ENCODE measurements at regions not wholly inside any gene's neighbourhood (a gene's known extent, or its start where the extent isn't known, plus 50 kb on each side); places are given as distances from the start of the nearest gene placed in this dataset.

- no peaks in the 10 kb centered on the region for H3K79me2 ChIP-seq (ENCODE audit: insufficient read depth, low read length)
- Mint-ChIP-seq H3K27ac (ENCODE audit: unreplicated experiment) (no peak overlapping the region), H3K4me1 (ENCODE audit: low read depth, unreplicated experiment) (peaks cover 5% of the 10 kb centered on the region), H3K4me3 (ENCODE audit: unreplicated experiment) (no peak overlapping the region), H3K9me3 (ENCODE audit: unreplicated experiment) (peaks cover 7% of the 10 kb centered on the region), H3K36me3 (ENCODE audit: low read depth, unreplicated experiment) (no peaks in the 10 kb centered on the region), H3K27me3 (ENCODE audit: low read depth, unreplicated experiment) (no peaks in the 10 kb centered on the region)
- no peak overlapping the region for H3K9ac ChIP-seq (ENCODE audit: low read length)
- H3K4me1 ChIP-seq (ENCODE audit: insufficient read depth, low read length): no peaks in the 10 kb centered on the region
- H3K36me3 ChIP-seq (ENCODE audit: insufficient read depth, low read length): no peaks in the 10 kb centered on the region
- no peaks in the 10 kb centered on the region for H3K27me3 ChIP-seq (ENCODE audit: insufficient read depth, low read length)
- H4K20me1 ChIP-seq (ENCODE audit: insufficient read depth, low read length): no peaks in the 10 kb centered on the region
- H3K27ac ChIP-seq (ENCODE audit: low read depth, low read length): no peak overlapping the region
- TF ChIP-seq EZH2 (IDR thresholded peaks at IDR 0.05; ENCODE audit: insufficient read depth, low read length): no peak
- TF ChIP-seq, protein P1, sequence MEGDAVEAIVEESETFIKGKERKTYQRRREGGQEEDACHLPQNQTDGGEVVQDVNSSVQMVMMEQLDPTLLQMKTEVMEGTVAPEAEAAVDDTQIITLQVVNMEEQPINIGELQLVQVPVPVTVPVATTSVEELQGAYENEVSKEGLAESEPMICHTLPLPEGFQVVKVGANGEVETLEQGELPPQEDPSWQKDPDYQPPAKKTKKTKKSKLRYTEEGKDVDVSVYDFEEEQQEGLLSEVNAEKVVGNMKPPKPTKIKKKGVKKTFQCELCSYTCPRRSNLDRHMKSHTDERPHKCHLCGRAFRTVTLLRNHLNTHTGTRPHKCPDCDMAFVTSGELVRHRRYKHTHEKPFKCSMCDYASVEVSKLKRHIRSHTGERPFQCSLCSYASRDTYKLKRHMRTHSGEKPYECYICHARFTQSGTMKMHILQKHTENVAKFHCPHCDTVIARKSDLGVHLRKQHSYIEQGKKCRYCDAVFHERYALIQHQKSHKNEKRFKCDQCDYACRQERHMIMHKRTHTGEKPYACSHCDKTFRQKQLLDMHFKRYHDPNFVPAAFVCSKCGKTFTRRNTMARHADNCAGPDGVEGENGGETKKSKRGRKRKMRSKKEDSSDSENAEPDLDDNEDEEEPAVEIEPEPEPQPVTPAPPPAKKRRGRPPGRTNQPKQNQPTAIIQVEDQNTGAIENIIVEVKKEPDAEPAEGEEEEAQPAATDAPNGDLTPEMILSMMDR (IDR thresholded peaks at IDR 0.05; ENCODE audit: insufficient read depth, low read depth, low read length): no peak
- H3K4me3 ChIP-seq (ENCODE audit: insufficient read depth, low read depth, low read length): no peak overlapping the region
- FAIRE-seq (no peak), DNase-seq (ENCODE audit: low read depth) (peak; percentile 75)
- no peaks in the 10 kb centered on the region for H3K9me3 ChIP-seq (ENCODE audit: insufficient read depth, low read depth, low read length)
- no peak overlapping the region for H3K4me2 ChIP-seq (ENCODE audit: low read length)
- H2AFZ ChIP-seq (ENCODE audit: low read depth, low read length): no peak overlapping the region
These were observed 59.3 kb upstream of the CD180 start for GRCh38 chr5:67255881-67256280.

DNA sequence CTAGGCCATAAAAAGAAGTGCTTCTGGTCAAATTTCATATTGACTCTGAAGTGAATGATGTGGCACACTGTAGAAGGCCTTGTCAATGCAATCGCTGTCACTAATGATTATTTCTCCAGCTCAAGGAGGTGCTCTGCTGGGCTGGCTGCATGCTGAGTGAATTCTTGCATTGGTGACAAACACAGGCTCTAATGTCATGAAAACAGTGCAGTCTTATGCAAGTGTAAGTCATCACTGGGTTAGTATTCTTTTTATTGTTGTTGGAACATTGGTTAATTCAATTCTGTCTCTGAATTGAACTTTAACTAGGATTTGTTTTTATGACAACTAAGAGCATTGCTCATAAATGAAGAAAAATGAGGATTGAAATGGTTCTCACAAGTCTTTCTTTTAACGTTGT lies 57.3 kb upstream of the CD180 start:
- FAIRE-seq (no peak), DNase-seq (ENCODE audit: low read depth) (no peak)
- H3K27me3 Mint-ChIP-seq (ENCODE audit: low read depth, unreplicated experiment): no peaks in the 10 kb centered on the region
- Histone ChIP-seq H3K9ac (ENCODE audit: low read length) (no peak overlapping the region), H3K36me3 (ENCODE audit: insufficient read depth, low read length) (no peaks in the 10 kb centered on the region), H3K4me2 (ENCODE audit: low read length) (no peak overlapping the region), H3K4me3 (ENCODE audit: insufficient read depth, low read depth, low read length) (no peak overlapping the region), H3K9me3 (ENCODE audit: insufficient read depth, low read depth, low read length) (no peaks in the 10 kb centered on the region), H3K79me2 (ENCODE audit: insufficient read depth, low read length) (no peaks in the 10 kb centered on the region), H2AFZ (ENCODE audit: low read depth, low read length) (no peak overlapping the region), H4K20me1 (ENCODE audit: insufficient read depth, low read length) (no peaks in the 10 kb centered on the region), H3K27ac (ENCODE audit: low read depth, low read length) (no peak overlapping the region), H3K4me1 (ENCODE audit: insufficient read depth, low read length) (no peaks in the 10 kb centered on the region), H3K27me3 (ENCODE audit: insufficient read depth, low read length) (no peaks in the 10 kb centered on the region)
- H3K36me3 Mint-ChIP-seq (ENCODE audit: low read depth, unreplicated experiment): no peaks in the 10 kb centered on the region
- no peak overlapping the region for H3K27ac Mint-ChIP-seq (ENCODE audit: unreplicated experiment)
- H3K4me3 Mint-ChIP-seq (ENCODE audit: unreplicated experiment): no peak overlapping the region
- H3K4me1 Mint-ChIP-seq (ENCODE audit: low read depth, unreplicated experiment): peaks cover 5% of the 10 kb centered on the region
- H3K9me3 Mint-ChIP-seq (ENCODE audit: unreplicated experiment): peaks cover 7% of the 10 kb centered on the region
- TF ChIP-seq, protein P1 (IDR thresholded peaks at IDR 0.05; ENCODE audit: insufficient read depth, low read depth, low read length): no peak
- TF ChIP-seq EZH2 (IDR thresholded peaks at IDR 0.05; ENCODE audit: insufficient read depth, low read length): no peak

DNA sequence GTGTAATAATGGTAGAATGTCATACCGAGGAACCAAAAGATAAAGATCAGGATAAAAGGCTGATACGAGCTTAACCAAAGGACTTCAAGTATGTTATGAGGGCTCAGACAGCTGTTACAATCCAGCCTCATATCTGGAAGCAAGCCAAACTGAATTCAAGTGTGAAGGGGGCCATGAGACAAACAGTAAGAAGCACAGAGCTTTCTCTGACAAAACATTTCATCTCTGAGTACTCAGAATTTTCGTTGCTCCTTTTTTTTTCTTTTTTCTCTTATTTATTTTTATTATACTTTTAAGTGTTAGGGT lies 52.9 kb upstream of the CD180 start:
- Histone ChIP-seq H3K4me2 (ENCODE audit: low read length) (no peak overlapping the region), H2AFZ (ENCODE audit: low read depth, low read length) (no peak overlapping the region), H3K4me3 (ENCODE audit: insufficient read depth, low read depth, low read length) (no peak overlapping the region), H3K9ac (ENCODE audit: low read length) (no peak overlapping the region), H3K27ac (ENCODE audit: low read depth, low read length) (no peak overlapping the region), H3K4me1 (ENCODE audit: insufficient read depth, low read length) (no peaks in the 10 kb centered on the region), H3K79me2 (ENCODE audit: insufficient read depth, low read length) (no peaks in the 10 kb centered on the region), H3K27me3 (ENCODE audit: insufficient read depth, low read length) (no peaks in the 10 kb centered on the region), H4K20me1 (ENCODE audit: insufficient read depth, low read length) (no peaks in the 10 kb centered on the region), H3K9me3 (ENCODE audit: insufficient read depth, low read depth, low read length) (no peaks in the 10 kb centered on the region), H3K36me3 (ENCODE audit: insufficient read depth, low read length) (no peaks in the 10 kb centered on the region)
- Mint-ChIP-seq H3K27ac (ENCODE audit: unreplicated experiment) (no peak overlapping the region), H3K9me3 (ENCODE audit: unreplicated experiment) (peaks cover 5% of the 10 kb centered on the region), H3K4me1 (ENCODE audit: low read depth, unreplicated experiment) (peaks cover 3% of the 10 kb centered on the region), H3K27me3 (ENCODE audit: low read depth, unreplicated experiment) (no peaks in the 10 kb centered on the region), H3K36me3 (ENCODE audit: low read depth, unreplicated experiment) (no peaks in the 10 kb centered on the region), H3K4me3 (ENCODE audit: unreplicated experiment) (no peak overlapping the region)
- TF ChIP-seq, protein P1 (IDR thresholded peaks at IDR 0.05; ENCODE audit: insufficient read depth, low read depth, low read length): no peak
- TF ChIP-seq EZH2 (IDR thresholded peaks at IDR 0.05; ENCODE audit: insufficient read depth, low read length): no peak
- no peak for FAIRE-seq
- DNase-seq (ENCODE audit: low read depth): no peak

All from astrocyte (in vitro differentiated cells and primary cell).